K562 (cell line): ENCODE measurements at regions not wholly inside any gene's neighbourhood (a gene's known extent, or its start where the extent isn't known, plus 50 kb on each side); places are given as distances from the start of the nearest gene placed in this dataset.

Experiments used
- ATF6 ChIP-seq: sonication (generic); formaldehyde crosslinking; IDR thresholded peaks from 2 replicates; pipeline ENCODE4 v1.4.0; 2020; ENCODE audit warnings: mild to moderate bottlenecking, missing genetic modification reagents
- BACH1 ChIP-seq: fragments of 200-800 bp; sonication (Bioruptor generic); IDR thresholded peaks from 2 replicates; pipeline ENCODE4 v1.6.1; 2016; ENCODE audit warnings: missing genetic modification characterization, missing compliant biosample characterization
- E2F6 ChIP-seq, 2 experiments: IDR thresholded peaks; 2 replicates each; pipeline ENCODE4 v1.6.1; 2011; ENCODE audit warnings: borderline replicate concordance in 1 of 2, control low read depth in 1 of 2, low read depth in 1 of 2, low read length in 1 of 2, mild to moderate bottlenecking in 1 of 2, mixed read lengths in 1 of 2, moderate library complexity in 1 of 2; ENCODE audit not compliant: insufficient read depth in 1 of 2, insufficient read length in 1 of 2, poor library complexity in 1 of 2, severe bottlenecking in 1 of 2; ENCODE audit errors: extremely low read depth in 1 of 2
- PHF8 ChIP-seq: fragments of 200-600 bp; sonication (generic); IDR thresholded peaks from 2 replicates; pipeline ENCODE4 v1.6.1; 2012; ENCODE audit warnings: mixed run types, mild to moderate bottlenecking, inconsistent platforms, low read length, moderate library complexity, borderline replicate concordance
- RBBP5 ChIP-seq: fragments of 200-600 bp; sonication (generic); IDR thresholded peaks from 2 replicates; pipeline ENCODE4 v1.6.1; 2012; ENCODE audit warnings: borderline replicate concordance, mild to moderate bottlenecking, low read length, control low read depth, inconsistent platforms; ENCODE audit not compliant: insufficient read depth, poor library complexity, severe bottlenecking
- RFX7 ChIP-seq: fragments of 250-450 bp; sonication (Bioruptor Pico); IDR thresholded peaks from 2 replicates; pipeline ENCODE4 v1.5.1; 2021; ENCODE audit warnings: mild to moderate bottlenecking
- THRB ChIP-seq: fragments of 450-650 bp; formaldehyde crosslinking; conservative IDR thresholded peaks from 2 replicates; pipeline ENCODE4 v1.4.0; 2022; ENCODE audit warnings: mild to moderate bottlenecking, missing genetic modification characterization
- ZNF224 ChIP-seq: sonication (generic); formaldehyde crosslinking; IDR thresholded peaks from 2 replicates; pipeline ENCODE4 v1.8.0; 2022; ENCODE audit warnings: mild to moderate bottlenecking, missing genetic modification reagents
- ZNF318 ChIP-seq, 2 experiments: fragments of 450-650 bp; IDR thresholded peaks; 2 replicates each; pipeline ENCODE4 v1.6.1; 2016; ENCODE audit warnings: mild to moderate bottlenecking in 2 of 2, borderline replicate concordance in 1 of 2, low read depth in 1 of 2, moderate library complexity in 1 of 2

GRCh38 chr5:29993286-29993685, 1200.2 kb upstream of the CDH6 start (continued):
- no peak for TF ChIP-seq THRB
- TF ChIP-seq ZNF318 (IDR thresholded peaks at IDR 0.05; ENCODE audit: borderline replicate concordance in 1 of 2, low read depth in 1 of 2), result no peak
- TF ChIP-seq E2F6 (IDR thresholded peaks at IDR 0.05; ENCODE audit: borderline replicate concordance in 1 of 2, extremely low read depth in 1 of 2, insufficient read depth in 1 of 2, insufficient read length in 1 of 2, low read depth in 1 of 2, low read length in 1 of 2, poor library complexity in 1 of 2, severe bottlenecking in 1 of 2), result no peak
- TF ChIP-seq RBBP5, result no peak
- TF ChIP-seq ZNF224 (CRISPR knock-in tag), result no peak
- TF ChIP-seq PHF8, result no peak
- no peak for TF ChIP-seq RFX7
- no peak for TF ChIP-seq ATF6 (CRISPR knock-in tag)
- no peak for TF ChIP-seq BACH1 (tag)
